ENCODE measurements at regions not wholly inside any gene's neighbourhood (a gene's known extent, or its start where the extent isn't known, plus 50 kb on each side); places are given as distances from the start of the nearest gene placed in this dataset.

GRCh38 chr18:78786776-78787175, 192.8 kb upstream of the SALL3 start:
- TF ChIP-seq EZH2phosphoT487 (IDR thresholded peaks at IDR 0.05; ENCODE audit: borderline replicate concordance, low read depth, low read length) (no peak), CTCF (conservative IDR thresholded peaks at IDR 0.05; ENCODE audit: low read length) (no peak)
